ENCODE measurements at regions not wholly inside any gene's neighbourhood (a gene's known extent, or its start where the extent isn't known, plus 50 kb on each side); places are given as distances from the start of the nearest gene placed in this dataset.

DNA sequence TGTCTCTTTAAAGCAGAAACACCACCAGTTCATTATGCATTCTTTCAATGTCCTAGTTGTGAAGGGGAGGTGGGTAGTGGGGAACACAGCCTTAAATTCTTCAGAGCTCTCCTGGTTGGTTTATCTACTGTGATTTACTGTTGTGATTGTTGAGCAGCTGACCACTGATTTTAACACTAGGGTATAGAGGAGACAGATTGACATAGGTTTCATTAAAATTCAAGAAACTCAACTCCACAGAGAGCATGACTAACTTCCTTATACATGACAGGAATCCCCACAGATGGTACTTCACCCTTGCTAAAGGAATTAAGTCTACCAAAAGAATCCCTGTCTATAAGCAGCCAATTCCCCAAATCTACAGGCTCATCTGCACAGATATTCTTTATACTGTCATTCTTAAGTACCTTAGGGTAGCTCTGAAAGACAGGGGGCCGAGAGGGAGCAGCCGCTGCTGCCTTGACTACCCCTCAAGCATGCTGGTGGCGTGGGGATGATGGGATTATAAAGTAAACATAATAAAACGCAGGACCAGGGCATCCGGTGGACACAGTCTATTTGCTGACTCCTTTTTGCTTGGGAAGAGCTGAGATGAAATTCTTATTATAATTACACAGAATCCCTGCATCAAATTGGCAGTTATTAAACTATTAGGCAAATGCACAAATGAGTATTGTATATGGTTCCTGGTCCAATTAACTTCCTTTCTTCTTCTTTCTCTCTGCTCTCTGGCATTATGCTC lies 1377.6 kb upstream of the PIK3C3 start (continued):
- TF ChIP-seq RCOR1 (conservative IDR thresholded peaks at IDR 0.05; ENCODE audit: low read depth, low read length): no peak

DNA sequence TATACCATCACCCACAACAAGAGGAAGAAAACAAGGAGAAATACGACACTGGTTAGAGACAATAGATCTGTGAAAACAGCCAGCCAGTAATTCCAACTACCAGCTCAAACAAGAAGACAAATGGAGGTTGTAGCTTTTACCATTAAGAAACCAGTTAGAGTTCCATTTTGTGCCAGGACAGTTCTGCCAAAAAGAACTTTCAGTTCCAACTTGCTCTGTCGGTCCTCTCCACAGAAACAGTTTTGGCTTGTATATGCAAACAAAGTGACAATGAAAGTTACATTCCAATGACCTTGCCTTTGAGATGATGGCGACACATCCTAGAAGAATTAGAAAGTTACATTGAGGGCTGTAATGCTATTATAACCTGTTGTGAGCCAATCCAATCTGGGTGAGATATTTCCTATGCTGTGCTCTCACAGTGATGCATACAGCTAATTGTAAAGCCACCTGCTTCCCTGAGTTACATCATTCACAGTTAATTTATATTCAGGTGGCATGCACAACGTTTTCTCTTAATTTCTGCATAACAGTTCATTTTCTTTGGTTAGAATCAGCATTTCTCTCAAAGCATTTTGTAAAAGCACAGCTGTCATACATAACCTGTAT lies 1378.4 kb upstream of the PIK3C3 start:
- ChIA-PET RAD21 (ENCODE audit: unreplicated experiment) (no interaction called here), SMC1A (ENCODE audit: uncharacterized antibody, unreplicated experiment) (interaction anchor here (1.0 to 1.1 kb wide), 2 partner anchors 9 to 11 kb away, joined by 3 read pairs; no protein-coding TSS in a partner anchor), CTCF (interaction anchor here (0.5 kb wide), 1 partner anchor 252 kb away, joined by 3 read pairs; no protein-coding TSS in a partner anchor), POLR2A (no interaction called here)
- no peaks in the 10 kb centered on the region for H3K27me3 ChIP-seq (replicated peaks in 1 of 2; ENCODE audit: control insufficient read depth in 2 of 2, insufficient read depth in 2 of 2, low read length in 1 of 2)
- no peaks in the 10 kb centered on the region for H3K4me1 ChIP-seq (ENCODE audit: control insufficient read depth, insufficient read depth, low read length)
- in situ Hi-C loops (cut with MboI): no loop called here
- no peaks in the 10 kb centered on the region for H3K9me3 ChIP-seq (replicated peaks; ENCODE audit: control insufficient read depth, insufficient read depth, low read length)
- intact Hi-C loops (cut with micrococcal nuclease; ENCODE audit: unreplicated experiment): no loop called here
- BruUV-seq (replicated peaks): no TSS peak
- no peak for ATAC-seq
- no peak for DNase-seq (ENCODE audit: low read depth, low spot score)
- no peaks in the 10 kb centered on the region for H3K79me2 ChIP-seq (ENCODE audit: control insufficient read depth, insufficient read depth, low read length)
- no peak overlapping the region for H3K4me2 ChIP-seq (ENCODE audit: control insufficient read depth, insufficient read depth)
- FAIRE-seq: no peak
- no peak overlapping the region for H3K9ac ChIP-seq (ENCODE audit: control insufficient read depth, insufficient read depth, low read length)
- no peak overlapping the region for H2AFZ ChIP-seq (ENCODE audit: control insufficient read depth, low read depth, low read length)
- 12% methylated on average over 4 of the region's 4 CpGs for WGBS (ENCODE audit: insufficient coverage, insufficient replicate concordance, low lambda C conversion rate, missing lambda C conversion rate)
- no peaks in the 10 kb centered on the region for H3K36me3 ChIP-seq (ENCODE audit: control insufficient read depth in 2 of 2, insufficient read depth in 2 of 2, low read length in 1 of 2)
- no peaks in the 10 kb centered on the region for H4K20me1 ChIP-seq (ENCODE audit: control insufficient read depth, insufficient read depth)
- no peak overlapping the region for H3K27ac ChIP-seq (ENCODE audit: control insufficient read depth, insufficient read depth)
- H3K4me3 ChIP-seq: no peak overlapping the region
- no peak for TF ChIP-seq KAT2A (conservative IDR thresholded peaks at IDR 0.05; ENCODE audit: control insufficient read depth, low read depth, low read length)
- TF ChIP-seq ZNF384 (IDR thresholded peaks at IDR 0.05; ENCODE audit: borderline replicate concordance, low read depth, low read length): no peak
- no peak for TF ChIP-seq NR2C1 (IDR thresholded peaks at IDR 0.05)
- no peak for TF ChIP-seq MTA2 (IDR thresholded peaks at IDR 0.05; ENCODE audit: low read depth)
- TF ChIP-seq, protein P1, sequence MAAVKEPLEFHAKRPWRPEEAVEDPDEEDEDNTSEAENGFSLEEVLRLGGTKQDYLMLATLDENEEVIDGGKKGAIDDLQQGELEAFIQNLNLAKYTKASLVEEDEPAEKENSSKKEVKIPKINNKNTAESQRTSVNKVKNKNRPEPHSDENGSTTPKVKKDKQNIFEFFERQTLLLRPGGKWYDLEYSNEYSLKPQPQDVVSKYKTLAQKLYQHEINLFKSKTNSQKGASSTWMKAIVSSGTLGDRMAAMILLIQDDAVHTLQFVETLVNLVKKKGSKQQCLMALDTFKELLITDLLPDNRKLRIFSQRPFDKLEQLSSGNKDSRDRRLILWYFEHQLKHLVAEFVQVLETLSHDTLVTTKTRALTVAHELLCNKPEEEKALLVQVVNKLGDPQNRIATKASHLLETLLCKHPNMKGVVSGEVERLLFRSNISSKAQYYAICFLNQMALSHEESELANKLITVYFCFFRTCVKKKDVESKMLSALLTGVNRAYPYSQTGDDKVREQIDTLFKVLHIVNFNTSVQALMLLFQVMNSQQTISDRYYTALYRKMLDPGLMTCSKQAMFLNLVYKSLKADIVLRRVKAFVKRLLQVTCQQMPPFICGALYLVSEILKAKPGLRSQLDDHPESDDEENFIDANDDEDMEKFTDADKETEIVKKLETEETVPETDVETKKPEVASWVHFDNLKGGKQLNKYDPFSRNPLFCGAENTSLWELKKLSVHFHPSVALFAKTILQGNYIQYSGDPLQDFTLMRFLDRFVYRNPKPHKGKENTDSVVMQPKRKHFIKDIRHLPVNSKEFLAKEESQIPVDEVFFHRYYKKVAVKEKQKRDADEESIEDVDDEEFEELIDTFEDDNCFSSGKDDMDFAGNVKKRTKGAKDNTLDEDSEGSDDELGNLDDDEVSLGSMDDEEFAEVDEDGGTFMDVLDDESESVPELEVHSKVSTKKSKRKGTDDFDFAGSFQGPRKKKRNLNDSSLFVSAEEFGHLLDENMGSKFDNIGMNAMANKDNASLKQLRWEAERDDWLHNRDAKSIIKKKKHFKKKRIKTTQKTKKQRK (IDR thresholded peaks at IDR 0.05; ENCODE audit: low read depth, low read length): no peak
- no peak for TF ChIP-seq ZNF622 (IDR thresholded peaks at IDR 0.05)
- no peak for TF ChIP-seq SMC3 (IDR thresholded peaks at IDR 0.05; ENCODE audit: borderline replicate concordance, low read length)
- TF ChIP-seq HDAC2 (IDR thresholded peaks at IDR 0.05): no peak
- no peak for TF ChIP-seq RB1 (IDR thresholded peaks at IDR 0.05; ENCODE audit: borderline replicate concordance)

All from GM12878 (cell line).